DOHH2 (cell line): ENCODE measurements at regions not wholly inside any gene's neighbourhood (a gene's known extent, or its start where the extent isn't known, plus 50 kb on each side); places are given as distances from the start of the nearest gene placed in this dataset.

Experiments
- H3F3A ChIP-seq: fragments of 200-600 bp; sonication (generic), shearing (Covaris generic); 2 replicates; pipeline ENCODE4 v1.6.0; 2016; ENCODE audit warnings: antibody characterized with exemption, mild to moderate bottlenecking; ENCODE audit not compliant: control insufficient read depth, insufficient read depth
- H3K27ac ChIP-seq: fragments of 200-600 bp; sonication (generic); 2 replicates; pipeline ENCODE4 v1.5.1; 2014; ENCODE audit warnings: low read depth, mild to moderate bottlenecking, low read length, moderate library complexity
- H3K27me3 ChIP-seq: fragments of 200-600 bp; sonication (generic); 2 replicates; pipeline ENCODE4 v1.6.1; 2014; ENCODE audit warnings: mild to moderate bottlenecking, low read length, mixed read lengths; ENCODE audit not compliant: control insufficient read depth
- H3K36me3 ChIP-seq: fragments of 200-600 bp; sonication (generic); 2 replicates; pipeline ENCODE4 v1.6.1; 2014; ENCODE audit warnings: mild to moderate bottlenecking, low read length, moderate library complexity, mixed read lengths; ENCODE audit not compliant: control insufficient read depth
- H3K4me1 ChIP-seq: fragments of 200-600 bp; sonication (generic); 2 replicates; pipeline ENCODE4 v1.6.1; 2014; ENCODE audit warnings: mild to moderate bottlenecking, low read length, mixed read lengths; ENCODE audit not compliant: control insufficient read depth
- H3K4me2 ChIP-seq: fragments of 200-600 bp; sonication (generic); 2 replicates; pipeline ENCODE4 v1.6.0; 2014; ENCODE audit warnings: mild to moderate bottlenecking, low read length, moderate library complexity
- H3K4me3 ChIP-seq: fragments of 200-600 bp; sonication (generic); 2 replicates; pipeline ENCODE4 v1.5.1; 2014; ENCODE audit warnings: mild to moderate bottlenecking, low read length, mixed read lengths
- H3K79me2 ChIP-seq: fragments of 200-600 bp; sonication (generic); 2 replicates; pipeline ENCODE4 v1.6.1; 2014; ENCODE audit warnings: mild to moderate bottlenecking, low read length, mixed read lengths; ENCODE audit not compliant: control insufficient read depth
- H3K9me2 ChIP-seq: fragments of 200-600 bp; sonication (generic); replicated peaks from 2 replicates; pipeline ENCODE4 v1.6.1; 2014; ENCODE audit warnings: mild to moderate bottlenecking, low read length, mixed read lengths; ENCODE audit not compliant: control insufficient read depth
- H3K9me3 ChIP-seq: fragments of 200-600 bp; sonication (generic); 2 replicates; pipeline ENCODE4 v1.6.1; 2014; ENCODE audit warnings: antibody characterized with exemption, low read length, mixed read lengths; ENCODE audit not compliant: control insufficient read depth, insufficient read depth
- H4K20me1 ChIP-seq: fragments of 200-600 bp; sonication (generic); 2 replicates; pipeline ENCODE4 v1.6.0; 2014; ENCODE audit warnings: low read depth, mild to moderate bottlenecking, antibody characterized with exemption, low read length, moderate library complexity; ENCODE audit not compliant: control insufficient read depth, insufficient read depth
- CTCF ChIP-seq: fragments of 200-600 bp; sonication (generic); IDR thresholded peaks from one replicate; pipeline ENCODE4 v1.5.1; 2014; ENCODE audit warnings: antibody characterized with exemption, mild to moderate bottlenecking, low read depth, low read length; ENCODE audit not compliant: poor library complexity, severe bottlenecking
- EZH2phosphoT487 ChIP-seq: fragments of 200-600 bp; sonication (generic); IDR thresholded peaks from 2 replicates; pipeline ENCODE4 v1.6.1; 2017; ENCODE audit warnings: borderline replicate concordance, mild to moderate bottlenecking, antibody characterized with exemption, low read length, moderate library complexity, mixed read lengths

GRCh38 chr5:105735704-105736103, 1935.0 kb downstream of the EFNA5 start:
- Histone ChIP-seq H3K4me3 (no peak overlapping the region), H3K4me2 (no peak overlapping the region), H3K9me2 (no peaks in the 10 kb centered on the region), H4K20me1 (no peaks in the 10 kb centered on the region), H3K27me3 (no peaks in the 10 kb centered on the region), H3K27ac (no peak overlapping the region), H3F3A (no peaks in the 10 kb centered on the region), H3K9me3 (no peaks in the 10 kb centered on the region), H3K4me1 (no peaks in the 10 kb centered on the region), H3K36me3 (no peaks in the 10 kb centered on the region), H3K79me2 (no peaks in the 10 kb centered on the region)
- no peak for TF ChIP-seq CTCF
- no peak for TF ChIP-seq EZH2phosphoT487

DNA sequence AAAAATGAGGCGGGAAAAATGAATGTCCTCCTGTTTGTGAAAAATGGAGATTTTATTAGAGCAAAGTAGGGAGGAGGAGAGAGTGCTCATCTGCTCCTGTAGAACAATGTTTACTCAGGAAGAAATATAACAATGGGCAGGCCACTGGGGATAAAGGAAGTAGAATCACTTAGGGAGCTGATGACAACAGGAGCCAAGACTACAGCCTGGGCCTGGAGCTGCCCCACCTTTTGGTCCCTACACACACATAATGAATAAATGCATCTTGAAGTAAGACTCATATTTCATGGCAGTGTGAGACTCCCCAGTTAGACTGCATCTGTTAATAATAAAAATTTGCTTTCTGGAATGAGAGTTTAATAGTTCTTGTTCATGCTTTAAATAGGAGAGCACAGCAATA, 1939.8 kb downstream of the EFNA5 start:
- no peaks in the 10 kb centered on the region for H3K4me1 ChIP-seq
- no peaks in the 10 kb centered on the region for H3K27me3 ChIP-seq
- H3F3A ChIP-seq: no peaks in the 10 kb centered on the region
- H3K36me3 ChIP-seq: no peaks in the 10 kb centered on the region
- H3K27ac ChIP-seq: no peak overlapping the region
- TF ChIP-seq EZH2phosphoT487: no peak
- TF ChIP-seq CTCF: no peak
- H3K4me3 ChIP-seq: no peak overlapping the region
- H3K79me2 ChIP-seq: no peaks in the 10 kb centered on the region
- H3K9me3 ChIP-seq: no peaks in the 10 kb centered on the region
- H3K9me2 ChIP-seq: no peaks in the 10 kb centered on the region
- no peak overlapping the region for H3K4me2 ChIP-seq
- no peaks in the 10 kb centered on the region for H4K20me1 ChIP-seq

DNA sequence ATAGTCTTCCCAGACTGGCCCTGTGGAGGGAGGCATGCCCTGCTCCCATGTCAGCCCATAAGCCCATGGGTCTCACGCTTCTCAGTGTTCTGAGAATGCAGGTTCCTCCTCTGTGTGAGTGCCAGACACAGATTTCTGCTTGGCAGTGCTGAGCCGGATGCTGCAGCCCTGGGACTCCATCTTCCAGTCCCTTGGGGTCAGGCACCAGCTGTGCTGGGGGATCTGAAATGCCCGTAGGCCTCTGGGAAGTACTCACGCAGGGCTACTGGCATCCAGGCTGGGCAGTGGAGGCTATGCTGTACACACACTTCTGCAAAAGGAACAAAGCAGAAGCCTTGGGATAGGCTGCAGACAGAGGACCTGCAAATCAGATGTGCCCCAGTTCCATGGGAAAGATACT, 1944.6 kb downstream of the EFNA5 start:
- no peak overlapping the region for H3K4me2 ChIP-seq
- TF ChIP-seq EZH2phosphoT487 (no peak), CTCF (no peak)
- no peaks in the 10 kb centered on the region for H3K9me2 ChIP-seq
- no peaks in the 10 kb centered on the region for H3F3A ChIP-seq
- no peaks in the 10 kb centered on the region for H4K20me1 ChIP-seq
- H3K9me3 ChIP-seq: no peaks in the 10 kb centered on the region
- no peak overlapping the region for H3K4me3 ChIP-seq
- no peaks in the 10 kb centered on the region for H3K36me3 ChIP-seq
- H3K4me1 ChIP-seq: no peaks in the 10 kb centered on the region
- no peaks in the 10 kb centered on the region for H3K27me3 ChIP-seq
- H3K27ac ChIP-seq: no peak overlapping the region
- H3K79me2 ChIP-seq: no peaks in the 10 kb centered on the region

GRCh38 chr5:105708442-105708841, 1962.3 kb downstream of the EFNA5 start:
- H3K36me3 ChIP-seq: no peaks in the 10 kb centered on the region

More at GRCh38 chr5:105708442-105708841, 1962.3 kb downstream of the EFNA5 start:
- Histone ChIP-seq H3F3A (no peaks in the 10 kb centered on the region), H4K20me1 (no peaks in the 10 kb centered on the region), H3K27me3 (no peaks in the 10 kb centered on the region), H3K4me1 (no peaks in the 10 kb centered on the region), H3K9me3 (no peaks in the 10 kb centered on the region), H3K4me2 (no peak overlapping the region), H3K27ac (no peak overlapping the region), H3K4me3 (no peak overlapping the region), H3K79me2 (no peaks in the 10 kb centered on the region), H3K9me2 (no peaks in the 10 kb centered on the region)
- TF ChIP-seq CTCF (no peak), EZH2phosphoT487 (no peak)
